Fibroblast of skin of back (primary cell): ENCODE measurements at regions not wholly inside any gene's neighbourhood (a gene's known extent, or its start where the extent isn't known, plus 50 kb on each side); places are given as distances from the start of the nearest gene placed in this dataset.

ENCODE experiments used
- DNase-seq: peaks from one replicate; pipeline ENCODE4 v3.0.0-alpha.2; 2013

GRCh38 chr17:54009502-54009901, 186.8 kb downstream of the KIF2B start:
- no peak for DNase-seq

- DNase-seq = no peak
These were observed 190.3 kb downstream of the KIF2B start for GRCh38 chr17:54013072-54013471.

GRCh38 chr17:54015734-54016133, 193.0 kb downstream of the KIF2B start:
- DNase-seq = no peak

GRCh38 chr17:54021418-54021817, 198.7 kb downstream of the KIF2B start:
- DNase-seq = no peak

- no peak for DNase-seq
These were observed 206.4 kb downstream of the KIF2B start for GRCh38 chr17:54028986-54029580.

GRCh38 chr17:54029986-54030385, 207.3 kb downstream of the KIF2B start:
- no peak for DNase-seq

- DNase-seq = no peak
These were observed 223.8 kb downstream of the KIF2B start for GRCh38 chr17:54046570-54046969.

- no peak for DNase-seq
These were observed 240.9 kb downstream of the KIF2B start for GRCh38 chr17:54063639-54064038.

GRCh38 chr17:54085020-54085419, 262.3 kb downstream of the KIF2B start:
- DNase-seq = no peak

- DNase-seq = no peak
These were observed 263.2 kb downstream of the KIF2B start for GRCh38 chr17:54085934-54086333.

GRCh38 chr17:54096216-54096615, 273.5 kb downstream of the KIF2B start:
- DNase-seq = no peak

GRCh38 chr17:54099221-54099620, 276.5 kb downstream of the KIF2B start:
- no peak for DNase-seq

- DNase-seq = no peak
These were observed 279.5 kb downstream of the KIF2B start for GRCh38 chr17:54102246-54102645.

- no peak for DNase-seq
These were observed 288.8 kb downstream of the KIF2B start for GRCh38 chr17:54111576-54111975.

- no peak for DNase-seq
These were observed 294.7 kb downstream of the KIF2B start for GRCh38 chr17:54117452-54117851.

- no peak for DNase-seq
These were observed 301.7 kb downstream of the KIF2B start for GRCh38 chr17:54124456-54124855.

GRCh38 chr17:54153423-54153822, 330.7 kb downstream of the KIF2B start:
- no peak for DNase-seq

- DNase-seq = no peak
These were observed 334.8 kb downstream of the KIF2B start for GRCh38 chr17:54157542-54157941.

GRCh38 chr17:54172096-54172984, 349.6 kb downstream of the KIF2B start:
- DNase-seq = peak; percentile 13

GRCh38 chr17:54172985-54173316, 350.2 kb downstream of the KIF2B start:
- DNase-seq = no peak

- no peak for DNase-seq
These were observed 355.0 kb downstream of the KIF2B start for GRCh38 chr17:54177606-54178308.

- no peak for DNase-seq
These were observed 358.2 kb downstream of the KIF2B start for GRCh38 chr17:54180950-54181349.

GRCh38 chr17:54191261-54191660, 368.5 kb downstream of the KIF2B start:
- DNase-seq = no peak

- no peak for DNase-seq
These were observed 371.5 kb downstream of the KIF2B start for GRCh38 chr17:54194268-54194667.
